CD4-positive, alpha-beta T cell treated with Interleukin-6 at 100 ng/mL for 8 hours (primary cell): ENCODE measurements at regions not wholly inside any gene's neighbourhood (a gene's known extent, or its start where the extent isn't known, plus 50 kb on each side); places are given as distances from the start of the nearest gene placed in this dataset.
"Not testable (repeated sequence)": the region's sequence is repeated elsewhere in the genome, so short reads cannot be mapped to it uniquely, and the experiment has no call there.

Source experiments
- DNase-seq: peaks from one replicate; pipeline ENCODE4 v3.0.0-alpha.2; 2020; ENCODE audit warnings: mixed read lengths, low spot score

DNA sequence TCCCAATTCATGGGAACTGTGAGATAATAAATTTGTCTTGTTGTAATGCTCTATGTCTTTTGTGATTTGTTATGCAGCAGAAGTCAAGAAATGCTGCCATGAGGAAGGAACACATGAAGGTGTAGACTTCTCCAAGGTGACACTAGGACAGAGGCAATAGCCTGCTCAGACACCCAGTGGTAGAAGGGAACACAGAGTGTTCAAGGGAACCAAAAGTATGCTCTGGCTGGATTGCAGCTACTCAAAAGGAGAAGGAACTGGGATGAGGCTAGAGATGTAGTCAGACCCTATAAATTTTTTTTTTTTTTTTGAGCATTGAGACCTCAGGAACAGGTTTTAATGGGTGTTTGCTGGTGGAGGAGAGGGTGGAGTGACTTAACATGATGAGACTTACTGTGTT, 232.5 kb downstream of the PARP8 start:
- no peak for DNase-seq

DNA sequence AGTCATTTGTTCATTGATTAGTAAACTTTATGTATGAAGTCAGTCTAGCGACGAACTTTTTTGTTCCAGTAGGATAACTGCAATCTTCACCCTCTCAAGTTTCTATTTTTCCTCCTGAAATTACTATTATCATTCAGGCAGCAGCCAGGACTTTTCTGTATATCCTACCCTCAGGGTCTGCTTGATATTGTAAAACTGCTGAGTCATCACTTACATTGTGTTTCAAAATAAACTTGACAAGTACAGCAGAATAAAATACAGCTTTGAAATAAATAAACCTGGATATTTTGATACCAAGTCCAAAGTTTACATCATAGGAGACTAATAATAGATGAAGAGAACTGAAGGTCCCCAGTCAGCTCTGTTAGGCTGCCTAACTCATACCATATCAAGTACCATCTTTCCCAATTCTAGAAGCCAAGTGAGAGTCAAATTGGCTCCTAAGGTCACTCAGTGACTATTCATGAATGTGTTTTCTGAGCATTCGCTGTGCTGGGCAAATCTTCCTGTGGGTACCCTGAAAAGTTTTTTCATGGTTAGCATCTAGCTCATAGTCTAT, 234.6 kb downstream of the PARP8 start:
- DNase-seq: no peak

DNA sequence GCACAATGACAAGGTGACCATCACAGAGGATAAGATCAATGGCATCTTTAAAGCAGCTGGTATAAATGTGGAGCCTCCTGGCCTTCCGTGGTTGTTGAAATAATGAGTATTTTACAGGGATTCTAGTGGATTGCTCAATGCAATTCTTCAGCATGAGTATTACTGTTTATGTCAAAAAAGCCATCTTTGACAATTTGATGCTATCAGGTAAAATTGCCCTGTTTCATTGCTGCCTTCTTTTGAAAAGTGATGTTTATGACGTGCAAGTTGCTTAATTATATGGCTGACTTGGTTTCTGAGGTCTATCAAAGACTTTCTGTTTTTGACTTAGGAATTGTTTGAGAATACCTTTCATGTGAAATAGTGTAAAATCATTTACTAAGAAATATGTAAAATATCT, 237.2 kb downstream of the PARP8 start:
- no peak for DNase-seq

DNA sequence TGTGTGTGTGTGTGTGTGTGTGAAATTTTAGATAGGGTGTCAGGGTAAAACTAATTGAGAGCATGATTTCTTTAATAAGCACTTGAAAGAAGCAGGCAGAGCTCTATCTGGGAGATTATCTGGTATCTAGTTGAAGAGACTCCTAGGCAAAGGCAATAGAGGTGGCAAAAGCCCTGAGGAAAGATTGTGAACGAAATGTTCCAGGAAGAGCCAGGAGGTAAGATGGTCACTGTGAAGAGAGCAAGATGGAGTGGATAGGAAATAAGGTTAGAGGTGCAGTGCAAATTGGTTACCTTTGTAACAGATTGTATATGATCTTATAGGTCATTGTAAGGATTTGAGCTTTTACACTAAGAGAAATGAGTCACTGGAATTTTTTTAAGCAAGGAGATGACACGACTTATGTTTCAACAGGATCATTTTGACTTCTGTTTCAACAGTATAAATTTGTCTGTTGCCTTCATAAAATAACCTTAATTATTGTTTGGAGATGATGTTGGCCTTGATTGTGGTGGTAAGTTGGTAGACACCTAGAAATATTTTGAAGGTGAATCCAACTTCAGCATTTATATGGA, 239.6 kb downstream of the PARP8 start:
- DNase-seq: no peak

DNA sequence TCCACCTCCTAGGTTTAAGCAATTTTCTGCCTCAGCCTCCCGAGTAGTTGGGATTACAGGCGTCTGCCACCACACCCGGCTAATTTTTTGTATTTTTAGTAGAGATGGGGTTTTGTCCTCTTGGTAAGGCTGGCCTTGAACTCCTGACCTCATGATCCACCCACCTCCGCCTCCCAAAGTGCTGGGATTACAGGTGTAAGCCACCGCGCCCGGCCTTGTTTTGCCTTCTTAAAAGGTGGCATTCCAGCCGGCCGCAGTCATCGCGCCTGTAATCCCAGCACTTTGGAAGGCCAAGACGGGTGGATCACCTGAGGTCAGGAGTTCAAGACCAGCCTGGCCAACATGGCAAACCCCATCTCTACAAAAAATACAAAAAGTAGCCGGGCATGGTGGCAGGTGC, 253.7 kb downstream of the PARP8 start:
- not testable (repeated sequence) for DNase-seq

DNA sequence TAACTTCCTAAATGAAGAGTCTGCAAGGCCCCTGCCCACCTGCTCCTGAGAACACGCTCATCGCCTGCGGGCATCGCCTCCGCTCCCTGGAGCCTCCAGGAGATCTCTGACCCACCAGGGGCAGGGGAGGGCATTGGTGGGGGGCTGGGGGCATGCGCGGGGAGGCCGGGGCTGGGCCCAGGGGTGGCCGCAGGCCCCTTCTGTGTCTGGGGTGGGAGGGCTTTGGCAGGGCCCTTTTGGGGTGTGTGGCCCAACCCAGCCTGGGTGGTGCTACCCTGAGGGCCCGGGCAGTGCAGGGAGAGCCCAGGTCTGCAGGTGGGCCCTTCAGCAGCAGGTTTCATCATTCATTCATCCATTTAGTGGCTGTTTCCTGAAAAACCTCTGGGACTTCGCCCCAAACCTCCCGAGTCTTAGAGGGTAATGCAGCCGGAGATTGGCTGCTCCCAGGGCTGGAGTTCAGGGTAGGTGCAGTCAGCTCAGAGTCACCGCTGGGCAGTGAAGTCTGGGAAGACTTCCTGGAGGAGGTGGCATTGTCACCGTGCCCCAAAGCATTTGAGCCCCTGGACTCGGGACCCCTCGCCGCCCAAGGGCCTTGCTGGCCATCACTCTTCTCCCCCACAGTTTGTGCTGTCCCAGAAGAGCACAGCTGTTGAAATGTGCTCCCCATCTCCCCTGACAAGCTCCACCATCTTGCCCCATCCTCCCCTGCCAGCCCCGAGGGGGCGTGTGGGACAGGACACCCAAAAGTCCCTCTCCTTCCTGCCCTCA, 255.1 kb downstream of the PARP8 start:
- no peak for DNase-seq

DNA sequence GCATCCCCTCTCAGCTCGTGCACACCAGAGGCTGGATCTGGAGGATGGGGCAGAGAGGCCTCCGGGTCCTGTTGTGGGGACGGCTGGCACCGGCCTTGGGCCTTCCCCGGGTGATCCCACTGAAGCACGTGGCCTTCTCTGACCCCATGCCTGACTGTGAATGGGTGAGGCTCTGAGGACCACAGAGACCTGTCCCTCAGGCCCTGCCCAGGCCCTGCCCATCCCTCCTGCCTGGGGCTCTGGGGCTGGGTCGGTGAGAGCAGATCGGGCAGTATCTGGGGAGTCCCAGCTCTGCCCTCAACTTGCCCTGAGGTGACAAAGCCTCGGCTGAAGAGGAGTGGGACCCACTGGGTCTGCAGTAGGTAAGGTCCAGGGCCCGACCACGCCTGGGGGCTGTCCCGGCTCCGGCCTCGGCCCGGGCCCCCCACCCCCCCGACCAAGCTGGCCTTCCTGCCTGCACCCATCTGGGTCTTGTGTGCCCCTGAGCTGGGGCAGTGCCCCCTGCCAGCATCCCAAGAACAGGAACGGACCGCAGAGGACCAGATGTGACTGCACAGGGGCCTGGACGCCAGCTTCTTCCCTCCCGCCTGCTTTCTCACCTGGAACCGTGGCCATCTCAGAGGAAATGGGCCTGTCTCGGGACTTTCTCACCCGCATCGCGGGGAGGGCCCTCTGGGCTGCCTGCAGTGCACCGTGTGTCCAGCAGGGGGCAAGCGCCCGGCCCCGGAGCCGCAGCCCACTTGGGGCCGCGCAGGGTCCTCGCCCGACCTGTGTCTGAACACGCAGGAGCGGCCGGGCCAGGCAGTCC, 255.9 kb downstream of the PARP8 start:
- not testable (repeated sequence) for DNase-seq

DNA sequence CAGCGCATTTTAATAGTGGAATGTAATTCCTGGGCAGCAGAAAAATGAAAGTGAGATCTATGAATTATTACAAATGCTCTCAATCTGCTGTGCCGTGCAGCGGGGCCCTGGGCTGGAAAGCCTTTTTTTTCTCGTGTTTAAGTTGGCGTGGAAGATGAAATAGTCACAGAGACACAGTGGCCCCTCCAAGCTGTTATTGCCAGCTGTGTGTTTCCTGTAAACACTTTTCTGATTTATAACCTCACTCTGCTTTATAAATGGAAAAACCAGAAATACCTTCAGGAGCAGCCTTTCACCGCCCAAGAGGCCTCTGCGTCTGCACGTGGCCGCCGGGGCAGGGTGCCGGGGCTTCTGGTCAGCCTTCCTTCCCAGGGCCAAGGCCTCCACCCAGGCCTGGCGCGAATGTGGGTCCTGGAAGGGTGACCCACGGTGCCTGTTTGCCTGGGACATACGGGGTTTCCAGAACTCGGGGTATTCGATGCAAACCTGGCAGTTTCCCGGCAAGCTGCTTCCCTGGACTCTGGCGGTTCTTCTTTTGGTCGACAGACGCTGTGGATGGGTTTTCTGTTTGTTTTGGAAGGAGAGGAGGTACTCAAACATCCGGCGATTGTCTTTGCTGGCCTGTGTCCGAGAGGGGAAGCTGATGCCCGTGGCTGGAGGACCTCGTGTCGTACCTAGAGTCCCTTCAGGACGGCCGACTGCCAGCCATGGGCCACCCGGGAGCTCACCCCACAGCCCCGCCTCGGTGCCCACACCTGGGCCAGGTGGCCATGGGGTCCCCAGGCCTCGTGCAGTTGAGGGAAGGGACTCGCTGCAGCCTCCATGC, 256.7 kb downstream of the PARP8 start:
- no peak for DNase-seq

DNA sequence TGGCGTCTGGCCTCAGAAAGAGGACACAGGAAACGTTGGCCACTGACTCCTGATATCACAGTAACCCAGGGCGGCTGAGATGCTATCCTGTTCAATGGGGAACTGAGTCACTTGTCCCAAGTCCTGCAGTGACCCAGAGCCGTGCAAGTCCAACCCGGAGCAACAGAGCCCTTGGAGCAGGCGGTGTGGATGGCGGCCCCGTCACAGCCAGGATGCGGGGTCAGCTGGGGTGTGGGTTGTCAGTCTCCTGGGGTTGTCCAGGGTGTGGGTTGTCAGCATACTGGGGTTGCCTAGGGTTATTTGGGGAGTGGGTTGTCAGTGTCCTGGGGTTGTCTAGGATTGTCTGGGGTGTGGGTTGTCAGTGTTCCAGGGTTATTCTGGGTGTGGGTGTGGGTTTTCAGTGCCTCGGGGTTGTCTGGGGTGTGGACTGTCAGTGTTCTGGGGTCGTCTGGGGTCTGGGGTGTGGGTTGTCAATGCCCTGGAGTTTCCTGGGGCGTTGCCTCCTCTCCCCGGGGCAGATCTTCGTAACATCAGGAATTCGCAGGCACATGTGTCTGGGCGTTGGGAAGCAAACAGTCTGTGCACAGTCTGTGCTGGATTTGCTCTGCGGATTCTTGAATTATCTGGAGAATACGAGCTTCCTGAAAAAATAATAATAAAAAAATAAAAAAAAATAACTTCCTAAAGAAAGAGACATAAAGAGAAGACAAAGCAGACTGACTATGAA, 257.5 kb downstream of the PARP8 start:
- DNase-seq: no peak

DNA sequence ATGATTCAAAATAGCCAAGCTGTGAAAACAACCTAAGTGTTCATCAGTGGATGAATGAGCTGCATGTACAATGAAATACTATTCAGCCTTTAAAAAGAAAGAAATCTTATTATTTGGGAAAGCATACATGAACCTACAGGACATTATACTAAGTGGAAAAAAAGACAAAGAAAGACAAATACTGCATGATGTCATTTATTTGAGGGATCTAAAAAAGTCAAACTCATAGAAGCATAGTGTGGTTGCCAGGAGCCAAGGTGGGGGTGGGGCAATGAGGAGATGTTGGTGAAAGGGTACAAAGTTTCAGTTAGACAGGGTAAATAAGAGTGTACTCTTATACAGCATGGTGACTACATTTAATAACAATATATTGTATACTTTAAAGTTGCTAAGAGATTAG, 261.5 kb downstream of the PARP8 start:
- no peak for DNase-seq

DNA sequence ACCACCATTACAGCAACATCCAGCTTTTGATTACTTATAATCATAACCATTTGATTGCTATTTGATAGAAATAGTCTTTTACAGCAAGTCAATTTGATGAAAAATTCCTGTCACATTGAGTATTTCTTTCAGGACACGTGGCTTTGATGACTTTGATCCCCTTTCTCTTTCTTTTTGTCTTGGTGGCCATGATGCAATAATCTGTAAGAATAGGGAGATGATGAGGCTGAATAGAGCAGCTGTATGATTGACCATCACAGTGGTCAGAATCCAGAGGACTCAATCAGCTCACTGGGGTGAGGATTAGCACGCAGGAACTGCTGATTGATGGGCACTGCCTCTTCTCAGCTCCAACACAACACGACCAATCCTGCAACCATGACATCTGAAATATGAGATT, 262.7 kb downstream of the PARP8 start:
- DNase-seq: no peak

DNA sequence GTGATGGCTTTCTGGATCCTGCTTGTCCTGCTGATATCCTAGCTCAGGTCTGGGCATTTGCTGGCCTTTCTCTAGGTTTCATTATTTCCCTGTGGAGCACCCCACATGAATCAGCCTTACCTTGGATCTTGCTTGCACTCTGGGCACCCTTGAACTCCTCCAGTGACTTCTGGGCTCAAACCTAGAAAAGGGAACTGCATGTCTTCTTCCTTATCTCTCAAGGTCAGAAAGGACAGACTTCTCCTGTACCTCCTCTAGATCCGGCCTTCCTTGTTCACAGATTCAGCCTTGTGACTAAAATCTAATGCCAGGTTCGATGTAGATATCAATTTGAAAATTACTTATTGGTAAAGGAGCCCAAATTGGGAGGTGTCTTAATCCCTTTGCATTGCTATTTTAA, 267.9 kb downstream of the PARP8 start:
- DNase-seq: no peak

DNA sequence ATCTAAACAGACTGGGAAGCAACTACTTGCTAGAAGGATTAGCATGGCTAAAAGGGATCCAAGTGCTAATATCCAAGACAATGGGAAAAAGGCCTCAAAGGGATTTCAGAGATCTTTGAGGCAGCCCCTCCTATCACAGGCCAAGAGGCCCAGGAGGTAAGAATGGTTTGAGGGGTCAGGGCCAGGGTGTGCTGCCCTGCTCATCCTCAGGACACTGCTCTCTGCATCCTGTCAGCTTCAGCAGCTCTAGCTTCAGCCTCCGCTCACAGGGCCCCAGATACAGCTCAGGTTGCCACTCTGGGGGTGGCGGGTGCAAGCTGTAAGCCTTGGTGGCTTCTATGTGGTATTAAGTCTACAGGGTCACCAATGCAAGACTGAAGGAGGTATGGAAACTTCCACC, 278.7 kb downstream of the PARP8 start:
- DNase-seq: no peak

DNA sequence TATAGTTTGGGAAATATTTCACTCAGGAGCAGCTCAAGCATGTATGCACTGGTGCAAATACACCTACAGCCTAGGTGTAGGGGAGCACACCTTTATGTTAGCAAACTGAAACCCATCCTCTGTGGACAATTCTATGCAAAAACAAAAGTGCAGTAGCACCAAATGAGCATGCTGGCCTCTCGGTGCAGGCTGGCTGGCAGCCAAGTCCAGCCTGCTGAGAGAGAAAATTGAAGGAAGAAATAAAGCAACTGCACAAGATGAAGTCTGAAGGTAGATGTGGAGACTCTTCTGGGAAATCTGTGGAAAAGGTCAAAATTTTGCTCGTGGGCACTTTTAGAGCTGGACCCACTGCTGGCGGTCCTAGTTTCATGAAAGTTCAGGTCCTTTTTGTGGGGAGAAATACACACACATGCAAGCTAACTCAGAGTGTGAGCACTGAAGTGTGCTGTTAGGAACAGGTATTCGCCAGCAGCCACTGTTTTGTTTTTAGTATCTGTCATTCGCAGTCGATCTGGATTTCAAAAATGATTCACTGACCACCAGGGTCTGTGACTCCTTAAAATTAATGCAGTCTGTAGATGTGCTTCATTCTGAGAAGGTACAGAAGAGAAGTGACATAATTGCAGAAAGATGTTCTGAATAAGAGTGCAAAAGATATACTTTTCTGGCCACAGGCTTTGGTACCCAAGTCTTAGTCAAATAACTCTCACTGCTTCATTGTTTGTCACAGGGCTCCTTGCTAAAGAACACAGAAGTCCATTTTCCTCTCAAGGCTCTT, 281.7 kb downstream of the PARP8 start:
- no peak for DNase-seq

DNA sequence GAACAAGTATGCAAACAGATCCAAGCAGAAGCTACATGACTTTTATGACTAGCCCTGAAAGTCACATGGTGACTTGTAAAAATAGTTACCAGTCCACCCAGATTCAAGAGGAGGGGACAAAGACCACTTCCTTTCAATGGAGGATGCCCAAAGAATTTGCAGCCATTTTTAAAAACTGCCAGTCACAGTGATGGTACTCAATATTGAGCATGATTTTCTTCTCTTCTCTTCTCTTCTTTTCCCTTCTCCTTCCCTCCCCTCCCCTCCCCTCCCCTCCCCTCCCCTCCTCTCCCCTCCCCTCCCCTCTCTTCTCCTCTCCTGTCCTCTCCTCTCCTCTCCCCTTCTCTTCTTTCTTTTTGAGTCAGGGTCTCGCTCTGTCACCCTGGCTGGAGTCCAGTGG, 286.9 kb downstream of the PARP8 start:
- no peak for DNase-seq

DNA sequence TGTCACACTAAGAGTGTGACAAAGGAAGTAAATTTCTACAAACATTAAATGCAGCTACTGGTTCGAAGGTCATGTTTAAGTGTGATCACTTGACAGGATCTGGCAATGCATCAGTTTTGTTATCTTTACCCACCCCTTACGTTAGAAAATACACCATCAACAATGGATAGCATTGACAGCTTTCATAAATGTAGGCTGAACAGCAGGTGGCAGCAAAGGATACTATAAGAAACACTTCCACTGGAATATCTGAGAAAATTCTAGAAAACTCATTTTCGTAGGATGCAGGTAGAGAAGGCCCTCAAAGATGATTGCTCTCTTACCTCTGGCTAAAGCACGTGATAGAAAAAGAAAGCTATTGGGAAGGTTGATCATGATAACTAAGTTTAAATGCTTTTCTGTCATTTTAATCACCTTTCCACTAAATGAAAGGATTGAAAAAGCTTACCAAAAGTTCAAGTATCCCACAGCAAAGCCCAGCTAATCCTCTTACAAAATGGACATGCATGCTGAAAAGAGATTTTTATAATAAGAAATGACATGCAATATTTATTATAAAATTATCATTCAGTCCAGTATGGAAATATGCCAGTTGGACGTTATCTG, 292.5 kb downstream of the PARP8 start:
- no peak for DNase-seq

DNA sequence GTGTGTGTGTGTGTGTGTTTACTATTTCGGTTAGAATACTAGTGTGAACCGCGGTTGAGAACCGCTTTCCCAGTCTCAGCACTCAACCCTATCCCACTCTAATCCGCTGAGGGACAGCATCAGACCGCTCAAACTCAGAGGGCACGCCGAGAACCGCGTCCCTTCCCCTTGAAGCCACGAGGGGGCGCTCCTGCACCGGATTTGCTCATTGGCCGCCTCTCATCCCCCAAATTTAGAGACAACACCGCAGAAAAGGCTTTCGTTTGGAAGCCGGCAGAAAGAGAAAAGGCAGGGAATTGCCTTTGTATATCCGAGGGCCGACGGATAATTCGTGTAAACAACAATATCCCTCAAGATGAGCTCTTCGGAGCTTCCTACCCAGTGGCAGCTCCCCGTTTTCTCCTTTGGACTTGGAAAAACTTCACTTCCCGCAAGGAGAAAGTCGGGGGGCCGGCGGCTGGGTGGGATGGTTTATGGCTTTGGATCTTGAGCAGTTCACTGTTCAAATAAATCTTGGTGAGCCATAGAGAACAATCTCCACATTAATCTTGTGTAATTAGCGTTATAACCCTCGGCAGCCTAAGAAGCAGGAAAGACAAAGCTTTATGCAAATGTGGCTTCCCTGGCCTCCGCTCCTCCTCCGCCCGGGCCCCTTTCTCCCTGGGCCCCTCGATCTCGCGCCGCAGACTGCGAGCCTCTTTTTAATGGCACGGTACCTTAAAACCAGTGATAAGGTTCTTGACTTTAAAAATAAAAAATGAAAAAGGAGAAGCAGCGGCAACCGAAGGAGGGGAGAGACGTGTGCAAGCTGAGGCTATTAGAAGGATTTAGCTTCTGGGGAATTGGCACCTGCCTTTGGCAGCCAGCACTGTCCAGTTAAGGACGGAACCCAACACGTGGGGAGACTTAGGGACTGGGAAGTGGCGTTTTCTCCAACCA, 296.8 kb downstream of the PARP8 start:
- peak; percentile 39 for DNase-seq

DNA sequence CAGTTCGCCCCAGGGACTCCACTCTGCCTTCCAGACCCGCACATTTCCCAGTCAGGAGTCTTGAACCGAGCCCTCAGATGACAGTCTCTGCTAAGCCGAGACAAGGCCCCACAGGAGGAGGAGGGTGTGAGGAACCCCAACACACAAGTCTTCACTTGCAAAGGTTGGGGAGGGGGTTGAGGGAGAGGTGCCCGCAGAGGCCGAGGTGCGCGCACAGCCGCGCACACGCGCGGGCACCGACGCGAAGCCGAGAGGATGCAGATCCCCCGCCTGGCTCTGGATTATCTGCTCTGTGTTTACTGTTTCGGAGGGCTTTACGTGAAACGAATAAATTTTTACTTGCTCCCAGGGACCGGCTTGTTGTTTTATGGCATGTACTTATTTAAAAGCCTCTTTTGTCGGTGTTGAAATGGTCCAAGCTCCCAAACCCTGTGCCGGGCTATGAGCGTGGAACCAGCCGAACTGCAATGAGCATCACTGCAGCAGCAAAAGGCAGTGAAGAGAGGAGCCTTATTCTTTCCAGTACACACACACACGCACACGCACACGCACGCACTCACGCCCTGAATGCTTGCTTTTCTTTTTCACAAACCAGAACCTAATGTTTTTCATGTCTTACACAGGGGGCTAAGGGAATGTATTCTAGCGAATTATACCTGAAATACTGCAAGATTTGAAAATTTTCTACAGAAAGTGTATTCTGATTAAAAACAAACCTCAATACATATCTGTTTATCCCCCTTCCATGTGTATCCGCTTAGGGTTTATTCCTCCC, 297.7 kb downstream of the PARP8 start:
- DNase-seq: no peak
